OCI-LY3 (cell line): ENCODE measurements at regions not wholly inside any gene's neighbourhood (a gene's known extent, or its start where the extent isn't known, plus 50 kb on each side); places are given as distances from the start of the nearest gene placed in this dataset.

Source experiments
- H2AFZ ChIP-seq: fragments of 200-600, 300-600 bp; shearing (Covaris generic); 2 replicates; pipeline ENCODE4 v1.6.0; 2014; ENCODE audit warnings: antibody characterized with exemption, low read depth, low read length
- H3K27ac ChIP-seq: fragments of 200-600, 300-600 bp; sonication (generic); 2 replicates; pipeline ENCODE4 v1.5.1; 2014; ENCODE audit warnings: mild to moderate bottlenecking, low read length, moderate library complexity, mixed read lengths
- H3K27me3 ChIP-seq: fragments of 200-600, 300-600 bp; sonication (generic); 2 replicates; pipeline ENCODE4 v1.6.1; 2014; ENCODE audit warnings: low read depth, low read length, mixed read lengths
- H3K36me3 ChIP-seq: fragments of 200-600, 300-600 bp; sonication (generic); replicated peaks from 2 replicates; pipeline ENCODE3; 2014; ENCODE audit warnings: low read depth, low read length, mixed read lengths
- H3K4me1 ChIP-seq: fragments of 300-600, 200-600 bp; sonication (generic); 2 replicates; pipeline ENCODE4 v1.6.1; 2014; ENCODE audit warnings: low read length, mixed read lengths
- H3K4me2 ChIP-seq: fragments of 200-600, 300-600 bp; sonication (generic); 2 replicates; pipeline ENCODE4 v1.6.1; 2014; ENCODE audit warnings: low read length, mixed read lengths
- H3K4me3 ChIP-seq: fragments of 300-600, 200-600 bp; sonication (generic); 2 replicates; pipeline ENCODE4 v1.5.1; 2014; ENCODE audit warnings: antibody characterized with exemption, mild to moderate bottlenecking, low read length, moderate library complexity
- H3K79me2 ChIP-seq: fragments of 300-600, 200-600 bp; shearing (Covaris generic); 2 replicates; pipeline ENCODE4 v1.6.1; 2014; ENCODE audit warnings: mild to moderate bottlenecking, low read length, mixed read lengths
- H3K9ac ChIP-seq: fragments of 300-600, 200-600 bp; shearing (Covaris generic); 2 replicates; pipeline ENCODE4 v1.6.0; 2014; ENCODE audit warnings: mild to moderate bottlenecking, low read length, moderate library complexity
- H3K9me3 ChIP-seq: fragments of 200-600, 300-600 bp; shearing (Covaris generic); 2 replicates; pipeline ENCODE4 v1.6.1; 2014; ENCODE audit warnings: low read length, mixed read lengths; ENCODE audit not compliant: insufficient read depth
- H4K20me1 ChIP-seq: fragments of 200-600, 300-600 bp; sonication (generic); 2 replicates; pipeline ENCODE4 v1.6.1; 2016; ENCODE audit warnings: low read length, mixed read lengths; ENCODE audit not compliant: insufficient read depth
- EZH2phosphoT487 ChIP-seq: fragments of 200-600 bp; shearing (Covaris generic); IDR thresholded peaks from 2 replicates; pipeline ENCODE4 v1.6.1; 2018; ENCODE audit warnings: antibody characterized with exemption, mixed run types, low read depth
- TF ChIP-seq, protein P1 (sequence below): fragments of 200-600, 300-600 bp; sonication (generic); IDR thresholded peaks from 2 replicates; pipeline ENCODE4 v1.5.1; 2014; ENCODE audit warnings: antibody characterized with exemption, low read length, low read depth

DNA sequence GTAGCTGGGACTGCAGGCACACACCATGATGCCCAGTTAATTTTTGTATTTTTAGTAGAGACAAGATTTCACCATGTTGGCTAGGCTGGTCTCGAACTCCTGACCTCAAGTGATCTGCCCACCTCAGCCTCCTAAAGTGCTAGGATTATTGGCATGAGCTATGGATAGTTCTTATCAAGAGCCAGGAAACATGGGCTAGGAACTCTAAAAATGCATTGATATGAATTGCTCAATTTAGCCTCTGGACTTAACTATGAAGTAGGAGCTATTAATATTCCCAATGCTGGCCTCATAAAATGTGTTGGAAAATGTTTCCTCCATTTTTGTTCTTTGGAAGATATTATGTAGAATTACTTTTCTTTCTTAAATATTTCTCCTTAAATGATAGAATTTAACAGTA is 82.8 kb upstream of the PEX5L start:
- no peak overlapping the region for H3K4me2 ChIP-seq
- peaks cover 3% of the 10 kb centered on the region for H3K36me3 ChIP-seq
- H3K79me2 ChIP-seq = no peaks in the 10 kb centered on the region
- TF ChIP-seq EZH2phosphoT487 = no peak
- TF ChIP-seq, protein P1, sequence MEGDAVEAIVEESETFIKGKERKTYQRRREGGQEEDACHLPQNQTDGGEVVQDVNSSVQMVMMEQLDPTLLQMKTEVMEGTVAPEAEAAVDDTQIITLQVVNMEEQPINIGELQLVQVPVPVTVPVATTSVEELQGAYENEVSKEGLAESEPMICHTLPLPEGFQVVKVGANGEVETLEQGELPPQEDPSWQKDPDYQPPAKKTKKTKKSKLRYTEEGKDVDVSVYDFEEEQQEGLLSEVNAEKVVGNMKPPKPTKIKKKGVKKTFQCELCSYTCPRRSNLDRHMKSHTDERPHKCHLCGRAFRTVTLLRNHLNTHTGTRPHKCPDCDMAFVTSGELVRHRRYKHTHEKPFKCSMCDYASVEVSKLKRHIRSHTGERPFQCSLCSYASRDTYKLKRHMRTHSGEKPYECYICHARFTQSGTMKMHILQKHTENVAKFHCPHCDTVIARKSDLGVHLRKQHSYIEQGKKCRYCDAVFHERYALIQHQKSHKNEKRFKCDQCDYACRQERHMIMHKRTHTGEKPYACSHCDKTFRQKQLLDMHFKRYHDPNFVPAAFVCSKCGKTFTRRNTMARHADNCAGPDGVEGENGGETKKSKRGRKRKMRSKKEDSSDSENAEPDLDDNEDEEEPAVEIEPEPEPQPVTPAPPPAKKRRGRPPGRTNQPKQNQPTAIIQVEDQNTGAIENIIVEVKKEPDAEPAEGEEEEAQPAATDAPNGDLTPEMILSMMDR = no peak
- H3K9me3 ChIP-seq = peaks cover 4% of the 10 kb centered on the region
- H3K27ac ChIP-seq = no peak overlapping the region
- no peak overlapping the region for H2AFZ ChIP-seq
- no peak overlapping the region for H3K9ac ChIP-seq
- no peak overlapping the region for H3K4me3 ChIP-seq
- no peaks in the 10 kb centered on the region for H3K4me1 ChIP-seq
- H4K20me1 ChIP-seq = no peaks in the 10 kb centered on the region
- H3K27me3 ChIP-seq = no peaks in the 10 kb centered on the region

DNA sequence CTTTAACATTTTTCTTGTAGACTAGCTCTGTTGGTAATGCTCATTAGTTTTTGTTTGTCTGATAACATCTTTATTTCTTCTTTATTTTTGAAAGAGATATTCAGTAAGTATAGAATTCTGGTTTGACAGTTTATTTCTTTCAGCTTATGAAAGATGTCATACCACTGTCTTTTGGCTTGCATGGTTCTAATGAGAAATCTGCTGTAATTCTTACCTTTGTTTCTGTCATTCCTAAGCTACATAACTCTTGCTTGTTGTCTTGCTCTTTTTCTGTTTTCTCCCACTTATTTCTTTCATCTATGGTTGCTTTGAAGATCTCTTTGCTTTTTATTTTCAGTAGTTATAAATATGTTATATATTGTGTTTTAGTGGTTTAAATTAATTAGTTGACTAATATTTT is 87.2 kb upstream of the PEX5L start:
- no peaks in the 10 kb centered on the region for H3K27me3 ChIP-seq
- H4K20me1 ChIP-seq = no peaks in the 10 kb centered on the region
- TF ChIP-seq, protein P1 = no peak
- no peak for TF ChIP-seq EZH2phosphoT487
- H3K9me3 ChIP-seq = peaks cover 9% of the 10 kb centered on the region
- H3K79me2 ChIP-seq = no peaks in the 10 kb centered on the region
- no peak overlapping the region for H3K9ac ChIP-seq
- no peak overlapping the region for H3K4me2 ChIP-seq
- no peak overlapping the region for H3K4me3 ChIP-seq
- H3K4me1 ChIP-seq = peaks cover 8% of the 10 kb centered on the region
- H3K36me3 ChIP-seq = peaks cover 3% of the 10 kb centered on the region
- no peak overlapping the region for H2AFZ ChIP-seq
- H3K27ac ChIP-seq = no peak overlapping the region

DNA sequence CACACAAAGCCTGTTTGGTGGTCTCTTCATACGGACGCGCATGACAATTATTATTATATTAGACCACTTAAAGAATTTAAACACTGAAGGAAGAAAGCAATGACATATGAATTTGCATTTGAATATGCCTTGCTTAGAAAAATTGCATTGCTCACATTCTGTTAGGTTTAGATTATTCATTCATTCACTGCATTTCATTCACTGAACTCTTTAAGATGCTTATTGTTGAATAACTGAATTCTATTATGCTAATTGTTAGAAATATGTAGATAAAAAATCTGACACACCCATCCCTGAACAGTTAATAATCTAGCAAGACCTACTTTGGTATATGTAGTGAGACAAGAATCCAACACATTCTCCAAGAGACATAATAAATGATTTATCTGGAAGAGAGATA is 94.4 kb upstream of the PEX5L start:
- H4K20me1 ChIP-seq = no peaks in the 10 kb centered on the region
- H3K9ac ChIP-seq = no peak overlapping the region
- H3K4me2 ChIP-seq = no peak overlapping the region
- TF ChIP-seq, protein P1 = no peak
- no peak for TF ChIP-seq EZH2phosphoT487
- H3K27me3 ChIP-seq = no peaks in the 10 kb centered on the region
- H3K4me3 ChIP-seq = no peak overlapping the region
- H3K4me1 ChIP-seq = peaks cover 8% of the 10 kb centered on the region
- H3K9me3 ChIP-seq = no peaks in the 10 kb centered on the region
- no peak overlapping the region for H2AFZ ChIP-seq
- H3K79me2 ChIP-seq = no peaks in the 10 kb centered on the region
- H3K27ac ChIP-seq = no peak overlapping the region
- H3K36me3 ChIP-seq = no peaks in the 10 kb centered on the region

DNA sequence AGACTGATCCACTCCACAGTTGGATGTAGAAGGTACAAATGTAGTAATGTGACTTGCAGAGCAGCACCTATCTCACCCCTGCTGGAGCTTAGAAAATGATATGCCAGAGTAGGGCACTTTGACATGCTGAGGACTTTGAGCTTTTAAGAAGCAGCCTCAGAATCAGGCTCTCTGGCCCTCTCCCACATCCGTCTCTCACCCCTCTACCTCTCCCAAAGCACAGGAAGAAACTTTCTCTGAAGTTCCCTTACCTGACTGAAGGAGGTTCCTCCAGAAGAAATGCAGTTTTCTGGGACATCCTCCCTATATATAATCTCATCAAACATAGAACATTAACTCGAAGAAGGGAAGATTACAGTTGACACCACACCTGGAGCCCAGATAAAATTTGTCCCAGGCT is 98.4 kb upstream of the PEX5L start:
- H3K9me3 ChIP-seq = no peaks in the 10 kb centered on the region
- H3K9ac ChIP-seq = no peak overlapping the region
- no peaks in the 10 kb centered on the region for H3K27me3 ChIP-seq
- no peak overlapping the region for H3K4me2 ChIP-seq
- no peak for TF ChIP-seq EZH2phosphoT487
- TF ChIP-seq, protein P1 = no peak
- no peaks in the 10 kb centered on the region for H3K79me2 ChIP-seq
- H4K20me1 ChIP-seq = no peaks in the 10 kb centered on the region
- H2AFZ ChIP-seq = no peak overlapping the region
- no peaks in the 10 kb centered on the region for H3K4me1 ChIP-seq
- no peak overlapping the region for H3K27ac ChIP-seq
- no peak overlapping the region for H3K4me3 ChIP-seq
- no peaks in the 10 kb centered on the region for H3K36me3 ChIP-seq
